Caco-2 (cell line): ENCODE measurements at regions not wholly inside any gene's neighbourhood (a gene's known extent, or its start where the extent isn't known, plus 50 kb on each side); places are given as distances from the start of the nearest gene placed in this dataset.

Experiments used
- BruUV-seq: library from RNA; stranded (reverse); fragments of 400-500 nt; replicated peaks from 2 replicates; lab custom pipeline; 2021; lab: Mats Ljungman, UMichigan
- CTCF ChIA-PET: fragments of 300-600 bp; sonication (Branson Sonifier 250); formaldehyde crosslinking; loops from one replicate; lab custom pipeline; 2022; ENCODE audit warnings: antibody characterized with exemption; lab: Charles Lee
- POLR2A ChIA-PET: fragments of 300-600 bp; sonication (Branson Sonifier 250); formaldehyde crosslinking; loops from one replicate; lab custom pipeline; 2022; ENCODE audit warnings: antibody characterized with exemption; lab: Charles Lee
- DNase-seq, 2 experiments: peaks; one replicate each; pipeline versions ENCODE4 v3.0.0 to v3.0.0-alpha.2; 2020 to 2022
- H3K27me3 ChIP-seq: replicated peaks from 2 replicates; pipeline ENCODE4 v1.6.0; 2011; ENCODE audit warnings: low read length; ENCODE audit not compliant: control insufficient read depth, insufficient read depth
- H3K36me3 ChIP-seq: 2 replicates; pipeline ENCODE4 v1.5.1; 2011; ENCODE audit warnings: low read length; ENCODE audit not compliant: control insufficient read depth, insufficient read depth
- H3K4me1 ChIP-seq: fragments of 250-450 bp; sonication (Bioruptor Pico); 2 replicates; pipeline ENCODE4 v1.5.1; 2020; ENCODE audit warnings: mild to moderate bottlenecking
- H3K4me3 ChIP-seq: 2 replicates; pipeline ENCODE4 v1.5.1; 2011; ENCODE audit warnings: low read depth, mild to moderate bottlenecking, control low read depth, low read length
- H3K9me3 ChIP-seq: fragments of 250-450 bp; sonication (Bioruptor Pico); 2 replicates; pipeline ENCODE4 v1.5.1; 2020; ENCODE audit warnings: mild to moderate bottlenecking, moderate library complexity
- H3K27ac Mint-ChIP-seq: one replicate; pipeline ENCODE4 v1.8.0; 2022; ENCODE audit warnings: mixed read lengths; ENCODE audit not compliant: unreplicated experiment
- H3K27me3 Mint-ChIP-seq: one replicate; pipeline ENCODE4 v1.8.0; 2022; ENCODE audit warnings: mixed read lengths; ENCODE audit not compliant: insufficient read depth, unreplicated experiment
- H3K36me3 Mint-ChIP-seq: one replicate; pipeline ENCODE4 v1.8.0; 2022; ENCODE audit warnings: mild to moderate bottlenecking, mixed read lengths; ENCODE audit not compliant: insufficient read depth, unreplicated experiment
- H3K4me1 Mint-ChIP-seq: one replicate; pipeline ENCODE4 v1.8.0; 2022; ENCODE audit warnings: low read depth, mixed read lengths; ENCODE audit not compliant: unreplicated experiment
- H3K4me3 Mint-ChIP-seq: one replicate; pipeline ENCODE4 v1.8.0; 2022; ENCODE audit warnings: mild to moderate bottlenecking, moderate library complexity, mixed read lengths; ENCODE audit not compliant: unreplicated experiment
- H3K9me3 Mint-ChIP-seq: one replicate; pipeline ENCODE4 v1.8.0; 2022; ENCODE audit warnings: mixed read lengths; ENCODE audit not compliant: unreplicated experiment
- CTCF ChIP-seq, 2 experiments: fragments of 200-600 bp in 1 of 2; IDR thresholded peaks; 1 replicate in 1 of 2; 2 replicates in 1 of 2; pipeline versions ENCODE4 v1.5.1 to v1.8.0; 2011 to 2022; ENCODE audit warnings: antibody characterized with exemption in 1 of 2, control low read depth in 1 of 2, inconsistent platforms in 1 of 2, low read depth in 1 of 2, low read length in 1 of 2, mild to moderate bottlenecking in 1 of 2, moderate library complexity in 1 of 2; ENCODE audit not compliant: insufficient read depth in 1 of 2, severe bottlenecking in 1 of 2, unreplicated experiment in 1 of 2
- intact Hi-C: fragments of 100-400 bp; cut with micrococcal nuclease; formaldehyde crosslinking; loops from one replicate; pipeline ENCODE4 v1.10.0; 2022; ENCODE audit not compliant: unreplicated experiment

GRCh38 chr12:125530876-125531275 is 465.6 kb downstream of the AACS start:
- H3K9me3 ChIP-seq: no peaks in the 10 kb centered on the region
- H3K4me3 Mint-ChIP-seq: no peak overlapping the region
- H3K9me3 Mint-ChIP-seq: no peaks in the 10 kb centered on the region
- H3K4me3 ChIP-seq: no peak overlapping the region
- no peaks in the 10 kb centered on the region for H3K27me3 ChIP-seq
- POLR2A ChIA-PET: no interaction called here
- CTCF ChIA-PET: no interaction called here
- peaks cover 7% of the 10 kb centered on the region for H3K27me3 Mint-ChIP-seq
- no peaks in the 10 kb centered on the region; the same call in 1 of the 2 replicates for H3K4me1 ChIP-seq
- no TSS peak for BruUV-seq
- no peaks in the 10 kb centered on the region for H3K36me3 Mint-ChIP-seq
- intact Hi-C loops: no loop called here
- H3K4me1 Mint-ChIP-seq: no peaks in the 10 kb centered on the region
- no peak overlapping the region for H3K27ac Mint-ChIP-seq
- no peak for DNase-seq
- no peak for TF ChIP-seq CTCF (IDR thresholded peaks at IDR 0.05; ENCODE audit: insufficient read depth in 1 of 2, low read depth in 1 of 2, low read length in 1 of 2, severe bottlenecking in 1 of 2, unreplicated experiment in 1 of 2)
- no peaks in the 10 kb centered on the region for H3K36me3 ChIP-seq

GRCh38 chr12:125531574-125531973 is 466.3 kb downstream of the AACS start:
- Histone ChIP-seq H3K4me3 (no peak overlapping the region), H3K36me3 (no peaks in the 10 kb centered on the region), H3K4me1 (no peaks in the 10 kb centered on the region; the same call in 1 of the 2 replicates), H3K27me3 (no peaks in the 10 kb centered on the region), H3K9me3 (no peaks in the 10 kb centered on the region)
- Mint-ChIP-seq H3K9me3 (no peaks in the 10 kb centered on the region), H3K4me1 (no peaks in the 10 kb centered on the region), H3K27ac (no peak overlapping the region), H3K36me3 (no peaks in the 10 kb centered on the region), H3K4me3 (no peak overlapping the region), H3K27me3 (peaks cover 7% of the 10 kb centered on the region)
- intact Hi-C loops: no loop called here
- no peak for DNase-seq
- ChIA-PET CTCF (no interaction called here), POLR2A (no interaction called here)
- no peak for TF ChIP-seq CTCF (IDR thresholded peaks at IDR 0.05; ENCODE audit: insufficient read depth in 1 of 2, low read depth in 1 of 2, low read length in 1 of 2, severe bottlenecking in 1 of 2, unreplicated experiment in 1 of 2)
- no TSS peak for BruUV-seq

GRCh38 chr12:125533434-125534029 is 468.3 kb downstream of the AACS start:
- no peak overlapping the region for H3K4me3 Mint-ChIP-seq
- Histone ChIP-seq H3K27me3 (no peaks in the 10 kb centered on the region), H3K9me3 (no peaks in the 10 kb centered on the region), H3K4me3 (no peak overlapping the region), H3K4me1 (no peaks in the 10 kb centered on the region; the same call in 1 of the 2 replicates), H3K36me3 (no peaks in the 10 kb centered on the region)
- intact Hi-C loops: loop anchor here (1.0 to 2.0 kb wide), 4 partner anchors 239 to 1341 kb away; no protein-coding TSS in a partner anchor
- no peak overlapping the region for H3K27ac Mint-ChIP-seq
- no TSS peak for BruUV-seq
- peaks cover 7% of the 10 kb centered on the region for H3K27me3 Mint-ChIP-seq
- H3K36me3 Mint-ChIP-seq: no peaks in the 10 kb centered on the region
- peak; percentile 85 to 89 for TF ChIP-seq CTCF (IDR thresholded peaks at IDR 0.05; ENCODE audit: insufficient read depth in 1 of 2, low read depth in 1 of 2, low read length in 1 of 2, severe bottlenecking in 1 of 2, unreplicated experiment in 1 of 2)
- no peaks in the 10 kb centered on the region for H3K9me3 Mint-ChIP-seq
- DNase-seq: peak; percentile 42 to 74
- POLR2A ChIA-PET: no interaction called here
- CTCF ChIA-PET: no interaction called here
- no peaks in the 10 kb centered on the region for H3K4me1 Mint-ChIP-seq
